ENCODE measurements at regions not wholly inside any gene's neighbourhood (a gene's known extent, or its start where the extent isn't known, plus 50 kb on each side); places are given as distances from the start of the nearest gene placed in this dataset.
A peak's percentile ranks its signal among the peaks of the same experiment; 100 is the strongest.

DNA sequence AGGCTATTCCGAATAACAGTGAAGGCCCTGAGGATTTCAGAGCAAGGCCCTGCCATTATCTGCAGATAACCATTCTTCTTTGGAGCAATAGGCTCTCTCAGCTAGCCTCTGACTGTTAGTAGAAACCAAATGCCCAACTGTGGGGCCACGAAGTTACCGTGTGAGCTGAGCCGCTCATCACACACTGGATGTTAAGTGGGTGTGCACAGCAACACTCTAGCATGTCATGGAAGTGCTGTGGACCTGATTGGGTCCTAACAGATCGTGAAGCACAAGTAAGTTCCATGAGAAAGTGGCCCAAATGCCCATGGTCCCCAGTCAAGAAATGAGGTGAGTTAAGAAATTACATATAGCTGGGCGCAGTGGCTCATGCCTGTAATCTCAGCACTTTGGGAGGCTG is 190.4 kb downstream of the ALG10 start:
- H3K4me3 ChIP-seq (ENCODE audit: low read length), result no peak overlapping the region
- no peak for DNase-seq (ENCODE audit: low read depth)
- TF ChIP-seq CTCF (IDR thresholded peaks at IDR 0.05; ENCODE audit: insufficient read depth, low read depth, low read length, missing control alignments), result no peak

- DNase-seq (ENCODE audit: low read depth), result no peak
- no peak for TF ChIP-seq CTCF (IDR thresholded peaks at IDR 0.05; ENCODE audit: insufficient read depth, low read depth, low read length, missing control alignments)
- H3K4me3 ChIP-seq (ENCODE audit: low read length), result no peak overlapping the region
Measured at GRCh38 chr12:34214011-34214410, 191.7 kb downstream of the ALG10 start.

- no peak overlapping the region for H3K4me3 ChIP-seq (ENCODE audit: low read length)
- TF ChIP-seq CTCF (IDR thresholded peaks at IDR 0.05; ENCODE audit: insufficient read depth, low read depth, low read length, missing control alignments), result no peak
- no peak for DNase-seq (ENCODE audit: low read depth)
Measured at GRCh38 chr12:34215213-34215892, 193.1 kb downstream of the ALG10 start.

GRCh38 chr12:34215893-34216285 is 193.6 kb downstream of the ALG10 start:
- no peak overlapping the region for H3K4me3 ChIP-seq (ENCODE audit: low read length)
- no peak for DNase-seq (ENCODE audit: low read depth)
- no peak for TF ChIP-seq CTCF (IDR thresholded peaks at IDR 0.05; ENCODE audit: insufficient read depth, low read depth, low read length, missing control alignments)

- no peak for DNase-seq (ENCODE audit: low read depth)
- H3K4me3 ChIP-seq (ENCODE audit: low read length), result no peak overlapping the region
- TF ChIP-seq CTCF (IDR thresholded peaks at IDR 0.05; ENCODE audit: insufficient read depth, low read depth, low read length, missing control alignments), result no peak
Measured at GRCh38 chr12:34217660-34218059, 195.4 kb downstream of the ALG10 start.

DNA sequence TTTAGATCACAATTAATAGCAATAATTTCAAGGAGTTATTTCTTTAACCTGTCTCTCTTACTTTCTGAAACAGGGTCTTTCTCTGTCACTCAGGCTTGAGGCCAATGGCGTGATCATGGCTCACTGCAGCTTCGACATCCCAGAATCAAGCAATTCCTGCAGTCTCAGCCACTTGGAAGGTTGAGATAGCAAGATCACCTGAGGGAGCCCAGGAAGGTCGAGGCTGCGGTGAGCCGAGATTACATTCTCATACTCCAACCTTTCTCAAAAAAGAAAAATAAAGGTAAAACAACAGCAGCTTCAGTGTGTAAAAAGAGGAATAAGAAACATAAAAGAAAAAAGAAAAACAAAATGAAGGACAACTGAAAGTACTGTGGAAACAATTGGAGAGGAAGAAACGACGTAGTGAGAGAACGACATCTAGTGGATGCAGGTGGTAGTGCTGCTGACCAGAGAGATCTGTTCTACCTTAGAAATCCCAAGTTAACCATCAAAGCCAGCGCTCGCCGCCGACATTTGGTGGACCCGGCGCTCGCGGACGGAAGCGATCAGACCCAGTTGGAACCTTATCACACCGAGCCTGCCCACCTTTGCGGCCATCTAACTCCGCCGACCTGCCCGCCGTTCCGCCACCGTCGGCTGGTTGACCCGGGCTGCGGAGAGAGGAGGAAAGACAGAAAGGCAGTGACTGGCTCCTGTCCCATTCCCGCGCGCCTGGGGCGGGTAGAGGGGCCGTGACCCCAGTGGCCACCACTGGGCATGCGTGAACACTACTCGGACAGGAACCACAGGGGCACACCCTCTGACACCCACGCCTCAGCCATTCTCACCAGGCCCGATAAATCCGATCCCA is 196.1 kb downstream of the ALG10 start:
- peak; percentile 81 for TF ChIP-seq CTCF (IDR thresholded peaks at IDR 0.05; ENCODE audit: insufficient read depth, low read depth, low read length, missing control alignments)
- peak; percentile 68 for DNase-seq (ENCODE audit: low read depth)
- H3K4me3 ChIP-seq (ENCODE audit: low read length), result peak overlapping the region; percentile 21
